ENCODE measurements at regions not wholly inside any gene's neighbourhood (a gene's known extent, or its start where the extent isn't known, plus 50 kb on each side); places are given as distances from the start of the nearest gene placed in this dataset.
"Not testable (repeated sequence)": the region's sequence is repeated elsewhere in the genome, so short reads cannot be mapped to it uniquely, and the experiment has no call there.

- no peak for DNase-seq (ENCODE audit: low spot score)
Observed at GRCh38 chr7:34332006-34332405, 326.0 kb upstream of the NPSR1 start.

GRCh38 chr7:34333184-34333583, 324.8 kb upstream of the NPSR1 start:
- no peak for DNase-seq (ENCODE audit: low spot score)

- no peak for DNase-seq (ENCODE audit: low spot score)
Observed at GRCh38 chr7:34333925-34334324, 324.1 kb upstream of the NPSR1 start.

GRCh38 chr7:34337163-34337562, 320.9 kb upstream of the NPSR1 start:
- DNase-seq (ENCODE audit: low spot score): no peak

GRCh38 chr7:34338961-34339526, 319.0 kb upstream of the NPSR1 start:
- DNase-seq (ENCODE audit: low spot score): no peak

- no peak for DNase-seq (ENCODE audit: low spot score)
Observed at GRCh38 chr7:34341326-34341725, 316.7 kb upstream of the NPSR1 start.

GRCh38 chr7:34342387-34342786, 315.6 kb upstream of the NPSR1 start:
- no peak for DNase-seq (ENCODE audit: low spot score)

GRCh38 chr7:34343667-34344066, 314.4 kb upstream of the NPSR1 start:
- no peak for DNase-seq (ENCODE audit: low spot score)

- DNase-seq (ENCODE audit: low spot score): peak; percentile 23
Observed at GRCh38 chr7:34354011-34354410, 304.0 kb upstream of the NPSR1 start.

GRCh38 chr7:34354899-34355298, 303.1 kb upstream of the NPSR1 start:
- no peak for DNase-seq (ENCODE audit: low spot score)

- no peak for DNase-seq (ENCODE audit: low spot score)
Observed at GRCh38 chr7:34357068-34357467, 300.9 kb upstream of the NPSR1 start.

- no peak for DNase-seq (ENCODE audit: low spot score)
Observed at GRCh38 chr7:34357946-34358345, 300.1 kb upstream of the NPSR1 start.

GRCh38 chr7:34358578-34358977, 299.4 kb upstream of the NPSR1 start:
- DNase-seq (ENCODE audit: low spot score): not testable (repeated sequence)

- peak; percentile 70 for DNase-seq (ENCODE audit: low spot score)
Observed at GRCh38 chr7:34361663-34362250, 296.3 kb upstream of the NPSR1 start.

- DNase-seq (ENCODE audit: low spot score): peak; percentile 96
Observed at GRCh38 chr7:34362621-34363020, 295.4 kb upstream of the NPSR1 start.

GRCh38 chr7:34364130-34364529, 293.9 kb upstream of the NPSR1 start:
- DNase-seq (ENCODE audit: low spot score): no peak

GRCh38 chr7:34365011-34365410, 293.0 kb upstream of the NPSR1 start:
- DNase-seq (ENCODE audit: low spot score): no peak

- no peak for DNase-seq (ENCODE audit: low spot score)
Observed at GRCh38 chr7:34365611-34366010, 292.4 kb upstream of the NPSR1 start.

GRCh38 chr7:34371922-34372321, 286.1 kb upstream of the NPSR1 start:
- DNase-seq (ENCODE audit: low spot score): no peak

- no peak for DNase-seq (ENCODE audit: low spot score)
Observed at GRCh38 chr7:34373940-34374339, 284.1 kb upstream of the NPSR1 start.

- no peak for DNase-seq (ENCODE audit: low spot score)
Observed at GRCh38 chr7:34382166-34382893, 275.7 kb upstream of the NPSR1 start.

GRCh38 chr7:34385384-34385783, 272.6 kb upstream of the NPSR1 start:
- no peak for DNase-seq (ENCODE audit: low spot score)

- DNase-seq (ENCODE audit: low spot score): no peak
Observed at GRCh38 chr7:34389332-34390078, 268.5 kb upstream of the NPSR1 start.
